Kidney tubule cell (primary cell): ENCODE measurements at regions not wholly inside any gene's neighbourhood (a gene's known extent, or its start where the extent isn't known, plus 50 kb on each side); places are given as distances from the start of the nearest gene placed in this dataset.
"Not testable (repeated sequence)": the region's sequence is repeated elsewhere in the genome, so short reads cannot be mapped to it uniquely, and the experiment has no call there.

Experiments
- DNase-seq: peaks from one replicate; pipeline ENCODE4 v3.0.0-alpha.2; 2018; ENCODE audit warnings: low spot score

GRCh38 chr20:29120088-29120487 is 2137.4 kb upstream of the DEFB115 start:
- DNase-seq: not testable (repeated sequence)

- DNase-seq: not testable (repeated sequence)
Measured at GRCh38 chr20:29120575-29120974, 2136.9 kb upstream of the DEFB115 start.

- not testable (repeated sequence) for DNase-seq
Measured at GRCh38 chr20:29122784-29123183, 2134.7 kb upstream of the DEFB115 start.

GRCh38 chr20:29123861-29124260 is 2133.6 kb upstream of the DEFB115 start:
- DNase-seq: no peak
